ENCODE measurements at regions not wholly inside any gene's neighbourhood (a gene's known extent, or its start where the extent isn't known, plus 50 kb on each side); places are given as distances from the start of the nearest gene placed in this dataset.

DNA sequence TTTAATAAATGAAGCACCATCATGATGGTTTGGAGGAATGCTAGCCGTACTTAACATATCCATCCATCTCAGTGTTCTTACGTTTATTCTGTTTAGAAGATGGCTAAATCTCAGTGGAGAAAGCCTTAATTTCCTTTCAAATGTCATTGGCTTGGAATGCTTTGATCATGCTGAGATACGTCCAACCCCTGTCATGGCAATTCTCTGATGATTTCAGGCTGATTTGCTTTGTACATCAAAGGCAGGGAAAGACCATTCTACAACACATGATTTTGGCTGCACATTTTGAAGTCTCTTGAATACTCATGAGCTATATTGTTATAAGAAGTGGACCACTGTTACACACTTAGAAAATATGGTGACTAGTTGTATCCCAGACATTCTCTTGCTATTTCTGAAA lies 1048.4 kb downstream of the MAT2B start:
- TF ChIP-seq CTCF (IDR thresholded peaks at IDR 0.05) (no peak), POLR2A (IDR thresholded peaks at IDR 0.05) (no peak)
